ENCODE measurements at regions not wholly inside any gene's neighbourhood (a gene's known extent, or its start where the extent isn't known, plus 50 kb on each side); places are given as distances from the start of the nearest gene placed in this dataset.

- Histone ChIP-seq H3K27ac (no peak overlapping the region), H3K4me3 (no peak overlapping the region), H3K36me3 (no peaks in the 10 kb centered on the region), H3K4me1 (no peaks in the 10 kb centered on the region), H3K27me3 (no peaks in the 10 kb centered on the region), H3K9me3 (no peaks in the 10 kb centered on the region)
- DNase-seq (no peak), ATAC-seq (no peak)
- TF ChIP-seq CTCF (IDR thresholded peaks at IDR 0.05) (no peak), POLR2A (IDR thresholded peaks at IDR 0.05) (no peak)
- 52% methylated on average over 4 of the region's 4 CpGs for WGBS (ENCODE audit: insufficient coverage, low coverage, low lambda C conversion rate, missing lambda C conversion rate)
- intact Hi-C loops (cut with DNase I), result no loop called here
Measured at GRCh38 chr19:28899703-28900102, 313.2 kb downstream of the UQCRFS1 start.

- no peak overlapping the region for H3K27ac ChIP-seq
- intact Hi-C loops (cut with DNase I), result no loop called here
- no peaks in the 10 kb centered on the region for H3K9me3 ChIP-seq
- DNase-seq, result no peak
- H3K4me1 ChIP-seq, result no peaks in the 10 kb centered on the region
- H3K27me3 ChIP-seq, result no peaks in the 10 kb centered on the region
- 72% methylated on average over 5 of the region's 5 CpGs for WGBS (ENCODE audit: insufficient coverage, low coverage, low lambda C conversion rate, missing lambda C conversion rate)
- H3K4me3 ChIP-seq, result no peak overlapping the region
- TF ChIP-seq POLR2A (IDR thresholded peaks at IDR 0.05), result no peak
- no peak for TF ChIP-seq CTCF (IDR thresholded peaks at IDR 0.05)
- ATAC-seq, result no peak
- H3K36me3 ChIP-seq, result no peaks in the 10 kb centered on the region
Measured at GRCh38 chr19:28898249-28898648, 314.7 kb downstream of the UQCRFS1 start.

GRCh38 chr19:28889941-28890670 is 322.8 kb downstream of the UQCRFS1 start:
- no peak for DNase-seq
- TF ChIP-seq POLR2A (IDR thresholded peaks at IDR 0.05) (no peak), CTCF (IDR thresholded peaks at IDR 0.05) (no peak)
- intact Hi-C loops (cut with DNase I), result loop anchor here in 1 of 2 donors (10.0 kb wide), 1 partner anchor 155 kb away; no protein-coding TSS in a partner anchor
- no peak overlapping the region for H3K4me3 ChIP-seq
- WGBS (ENCODE audit: insufficient coverage, low coverage, low lambda C conversion rate, missing lambda C conversion rate), result 66% methylated on average over 6 of the region's 14 CpGs
- H3K27ac ChIP-seq, result no peak overlapping the region
- H3K9me3 ChIP-seq, result no peaks in the 10 kb centered on the region
- no peak for ATAC-seq
- H3K36me3 ChIP-seq, result no peaks in the 10 kb centered on the region
- no peaks in the 10 kb centered on the region for H3K27me3 ChIP-seq
- H3K4me1 ChIP-seq, result no peaks in the 10 kb centered on the region

- Histone ChIP-seq H3K36me3 (no peaks in the 10 kb centered on the region), H3K9me3 (no peaks in the 10 kb centered on the region), H3K27me3 (no peaks in the 10 kb centered on the region), H3K4me3 (no peak overlapping the region), H3K4me1 (no peaks in the 10 kb centered on the region), H3K27ac (no peak overlapping the region)
- intact Hi-C loops (cut with DNase I), result loop anchor here in 1 of 2 donors (10.0 kb wide), 1 partner anchor 153 kb away; no protein-coding TSS in a partner anchor
- TF ChIP-seq CTCF (IDR thresholded peaks at IDR 0.05) (no peak), POLR2A (IDR thresholded peaks at IDR 0.05) (no peak)
- DNase-seq (no peak), ATAC-seq (no peak)
- WGBS (ENCODE audit: insufficient coverage, low coverage, low lambda C conversion rate, missing lambda C conversion rate), result 50% methylated on average over 3 of the region's 14 CpGs
Measured at GRCh38 chr19:28887920-28888618, 324.9 kb downstream of the UQCRFS1 start.
